PC-3 (cell line): ENCODE measurements at regions not wholly inside any gene's neighbourhood (a gene's known extent, or its start where the extent isn't known, plus 50 kb on each side); places are given as distances from the start of the nearest gene placed in this dataset.

ENCODE experiments used
- ATAC-seq: fragments of 200-7000 bp; cut with Tn5 transposase; 2 replicates; pipeline ENCODE4 v1.9.1; 2020; ENCODE audit warnings: mild to moderate bottlenecking, moderate library complexity
- BruUV-seq: library from RNA; stranded (reverse); fragments of 400-500 nt; replicated peaks from 2 replicates; lab custom pipeline; 2021; lab: Mats Ljungman, UMichigan
- CTCF ChIA-PET: fragments of 300-600 bp; sonication (Branson Sonifier 250); formaldehyde crosslinking; loops from one replicate; lab custom pipeline; 2022; ENCODE audit warnings: antibody characterized with exemption; lab: Charles Lee
- POLR2A ChIA-PET: fragments of 300-600 bp; sonication (Branson Sonifier 250); formaldehyde crosslinking; loops from one replicate; lab custom pipeline; 2022; ENCODE audit warnings: antibody characterized with exemption; ENCODE audit not compliant: unreplicated experiment; lab: Charles Lee
- DNase-seq: peaks from one replicate; pipeline ENCODE4 v3.0.0-alpha.2; 2015
- H2AFZ ChIP-seq: fragments of 300-600 bp; sonication (generic); 2 replicates; pipeline ENCODE4 v1.6.0; 2016; ENCODE audit warnings: antibody characterized with exemption, low read length
- H3F3A ChIP-seq: fragments of 300-600 bp; sonication (generic); one replicate; pipeline ENCODE4 v1.6.0; 2017; ENCODE audit warnings: antibody characterized with exemption, low read length, control low read depth, mild to moderate bottlenecking; ENCODE audit not compliant: unreplicated experiment
- H3K27ac ChIP-seq: fragments of 300-600 bp; sonication (generic); 2 replicates; pipeline ENCODE4 v1.5.1; 2016; ENCODE audit warnings: mild to moderate bottlenecking, low read length
- H3K27me3 ChIP-seq: fragments of 300-600 bp; sonication (generic); 2 replicates; pipeline ENCODE4 v1.6.1; 2016; ENCODE audit warnings: low read length, mixed read lengths
- H3K36me3 ChIP-seq: fragments of 300-600 bp; sonication (generic); 2 replicates; pipeline ENCODE4 v1.6.1; 2016; ENCODE audit warnings: low read depth, mixed run types, low read length, mixed read lengths
- H3K4me1 ChIP-seq: fragments of 300-600 bp; sonication (generic); 2 replicates; pipeline ENCODE4 v1.5.1; 2016; ENCODE audit warnings: low read length; ENCODE audit not compliant: insufficient read depth
- H3K4me2 ChIP-seq: fragments of 300-600 bp; sonication (generic); 2 replicates; pipeline ENCODE4 v1.6.0; 2016; ENCODE audit warnings: low read length
- H3K4me3 ChIP-seq: fragments of 300-600 bp; sonication (generic); 2 replicates; pipeline ENCODE4 v1.5.1; 2016; ENCODE audit warnings: mild to moderate bottlenecking, low read length, mixed read lengths
- H3K79me2 ChIP-seq: fragments of 300-600 bp; sonication (generic); 2 replicates; pipeline ENCODE4 v1.6.1; 2017; ENCODE audit warnings: low read length, mixed read lengths
- H3K9ac ChIP-seq: fragments of 300-600 bp; sonication (generic); 2 replicates; pipeline ENCODE4 v1.6.0; 2016; ENCODE audit warnings: mild to moderate bottlenecking, low read length
- H3K9me2 ChIP-seq: fragments of 300-600 bp; sonication (generic); replicated peaks from 2 replicates; pipeline ENCODE4 v1.6.1; 2016; ENCODE audit warnings: mixed run types, low read length, mixed read lengths
- H3K9me3 ChIP-seq: fragments of 300-600 bp; sonication (generic); 2 replicates; pipeline ENCODE4 v1.6.1; 2016; ENCODE audit warnings: low read length, mixed read lengths
- H4K20me1 ChIP-seq: fragments of 300-600 bp; sonication (generic); 2 replicates; pipeline ENCODE4 v1.6.1; 2016; ENCODE audit warnings: low read length, mixed read lengths
- CTCF ChIP-seq: fragments of 300-600 bp; sonication (generic); conservative IDR thresholded peaks from 2 replicates; pipeline ENCODE4 v1.5.1; 2017; ENCODE audit warnings: antibody characterized with exemption, low read depth, mild to moderate bottlenecking, low read length
- EZH2 ChIP-seq: fragments of 300-600 bp; sonication (generic); IDR thresholded peaks from one replicate; pipeline ENCODE4 v1.6.1; 2017; ENCODE audit warnings: antibody characterized with exemption, mild to moderate bottlenecking, low read length; ENCODE audit not compliant: unreplicated experiment
- EZH2phosphoT487 ChIP-seq: fragments of 300-600 bp; sonication (generic); IDR thresholded peaks from 2 replicates; pipeline ENCODE4 v1.6.1; 2018; ENCODE audit warnings: mild to moderate bottlenecking, antibody characterized with exemption, low read length, borderline replicate concordance
- intact Hi-C: fragments of 100-400 bp; cut with micrococcal nuclease; formaldehyde crosslinking; loops from 2 replicates; pipeline ENCODE4 v1.9.0; 2023

DNA sequence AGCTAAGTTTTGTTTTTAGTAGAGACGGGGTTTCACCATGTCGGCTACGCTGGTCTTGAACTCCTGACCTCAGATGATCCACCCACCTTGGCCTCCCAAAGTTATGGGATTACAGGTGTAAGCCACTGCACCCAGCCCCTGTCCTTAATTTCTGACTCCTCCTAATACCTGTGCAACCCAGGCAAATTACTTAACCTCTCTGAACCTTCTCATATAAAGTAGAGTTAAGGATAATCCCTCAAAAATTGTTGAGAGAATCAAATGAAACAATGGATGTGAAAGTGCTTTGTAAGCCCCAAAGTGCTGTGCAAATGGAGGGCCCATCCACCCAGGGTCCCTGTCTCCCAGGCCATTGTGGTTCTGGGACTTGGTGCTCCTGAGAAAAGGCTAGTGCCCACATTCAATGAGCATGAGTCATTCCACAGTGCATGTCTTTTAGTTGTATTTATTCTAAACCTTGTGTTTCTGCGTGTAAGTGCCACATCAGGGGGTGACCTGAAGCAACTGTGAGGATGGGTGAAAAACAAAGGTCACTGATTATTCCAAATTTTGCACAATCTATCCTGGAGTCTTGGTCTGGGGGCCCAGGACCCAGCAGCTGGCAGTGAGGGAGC, 61.4 kb upstream of the PTPRJ start:
- Histone ChIP-seq H3K9me3 (no peaks in the 10 kb centered on the region), H4K20me1 (no peaks in the 10 kb centered on the region), H3K27me3 (no peaks in the 10 kb centered on the region), H3K9ac (no peak overlapping the region), H3K9me2 (no peaks in the 10 kb centered on the region), H3K4me3 (no peak overlapping the region), H2AFZ (no peak overlapping the region), H3F3A (no peaks in the 10 kb centered on the region), H3K27ac (no peak overlapping the region), H3K4me1 (peaks cover 13% of the 10 kb centered on the region), H3K4me2 (no peak overlapping the region), H3K79me2 (no peaks in the 10 kb centered on the region), H3K36me3 (no peaks in the 10 kb centered on the region)
- ChIA-PET POLR2A (no interaction called here), CTCF (no interaction called here)
- TF ChIP-seq EZH2phosphoT487, result no peak
- TF ChIP-seq CTCF, result no peak
- TF ChIP-seq EZH2, result no peak
- intact Hi-C loops, result no loop called here
- peak; percentile 57 for DNase-seq
- ATAC-seq, result peak; percentile 79
- BruUV-seq, result no TSS peak

- DNase-seq, result no peak
- H2AFZ ChIP-seq, result no peak overlapping the region
- BruUV-seq, result no TSS peak
- intact Hi-C loops, result no loop called here
- no peaks in the 10 kb centered on the region for H3K9me3 ChIP-seq
- no peak for TF ChIP-seq EZH2phosphoT487
- no peak for TF ChIP-seq CTCF
- no peak for TF ChIP-seq EZH2
- H3K27ac ChIP-seq, result no peak overlapping the region
- H4K20me1 ChIP-seq, result no peaks in the 10 kb centered on the region
- no peak overlapping the region for H3K4me3 ChIP-seq
- ChIA-PET POLR2A (no interaction called here), CTCF (no interaction called here)
- H3K9me2 ChIP-seq, result no peaks in the 10 kb centered on the region
- no peaks in the 10 kb centered on the region for H3K79me2 ChIP-seq
- no peak for ATAC-seq
- peaks cover 9% of the 10 kb centered on the region for H3K4me1 ChIP-seq
- H3K4me2 ChIP-seq, result no peak overlapping the region
- H3K36me3 ChIP-seq, result no peaks in the 10 kb centered on the region
- H3F3A ChIP-seq, result no peaks in the 10 kb centered on the region
- no peaks in the 10 kb centered on the region for H3K27me3 ChIP-seq
- no peak overlapping the region for H3K9ac ChIP-seq
Measured at GRCh38 chr11:47918370-47918690, 62.0 kb upstream of the PTPRJ start.

GRCh38 chr11:47917599-47918369, 62.6 kb upstream of the PTPRJ start:
- intact Hi-C loops, result no loop called here
- ATAC-seq (no peak), DNase-seq (peak; percentile 7)
- CTCF ChIA-PET, result no interaction called here
- POLR2A ChIA-PET, result no interaction called here
- Histone ChIP-seq H3K79me2 (no peaks in the 10 kb centered on the region), H3K4me3 (no peak overlapping the region), H3K9me3 (no peaks in the 10 kb centered on the region), H4K20me1 (no peaks in the 10 kb centered on the region), H3K4me2 (no peak overlapping the region), H3K27ac (no peak overlapping the region), H3K4me1 (peaks cover 9% of the 10 kb centered on the region), H3K36me3 (no peaks in the 10 kb centered on the region), H3K27me3 (no peaks in the 10 kb centered on the region), H2AFZ (no peak overlapping the region), H3K9me2 (no peaks in the 10 kb centered on the region), H3F3A (no peaks in the 10 kb centered on the region), H3K9ac (no peak overlapping the region)
- TF ChIP-seq EZH2phosphoT487 (no peak), EZH2 (no peak), CTCF (no peak)
- no TSS peak for BruUV-seq
